Mesothelial cell of epicardium (in vitro differentiated cells): ENCODE measurements at regions not wholly inside any gene's neighbourhood (a gene's known extent, or its start where the extent isn't known, plus 50 kb on each side); places are given as distances from the start of the nearest gene placed in this dataset.

Experiments
- DNase-seq, 2 experiments: peaks; one replicate each; pipeline ENCODE4 v3.0.0; 2021; ENCODE audit warnings: low spot score in 2 of 2; ENCODE audit not compliant: unreplicated experiment in 2 of 2
- H3K27ac Mint-ChIP-seq: 2 replicates; pipeline ENCODE4 v1.8.0; 2021; ENCODE audit warnings: mixed read lengths
- H3K27me3 Mint-ChIP-seq: 2 replicates; pipeline ENCODE4 v1.8.0; 2021; ENCODE audit warnings: low read depth, mixed read lengths
- H3K36me3 Mint-ChIP-seq: 2 replicates; pipeline ENCODE4 v1.8.0; 2021; ENCODE audit warnings: mixed read lengths
- H3K4me1 Mint-ChIP-seq: 2 replicates; pipeline ENCODE4 v1.8.0; 2021; ENCODE audit warnings: mixed read lengths
- H3K4me3 Mint-ChIP-seq: 2 replicates; pipeline ENCODE4 v1.8.0; 2021; ENCODE audit warnings: mild to moderate bottlenecking, moderate library complexity, mixed read lengths
- H3K9me3 Mint-ChIP-seq: 2 replicates; pipeline ENCODE4 v1.8.0; 2021; ENCODE audit warnings: mixed read lengths
- TF ChIP-seq, protein P1 (sequence below): fragments of 200-600 bp; sonication (generic); IDR thresholded peaks from one replicate; pipeline ENCODE4 v1.5.0; 2021; ENCODE audit warnings: antibody characterized with exemption; ENCODE audit not compliant: unreplicated experiment

DNA sequence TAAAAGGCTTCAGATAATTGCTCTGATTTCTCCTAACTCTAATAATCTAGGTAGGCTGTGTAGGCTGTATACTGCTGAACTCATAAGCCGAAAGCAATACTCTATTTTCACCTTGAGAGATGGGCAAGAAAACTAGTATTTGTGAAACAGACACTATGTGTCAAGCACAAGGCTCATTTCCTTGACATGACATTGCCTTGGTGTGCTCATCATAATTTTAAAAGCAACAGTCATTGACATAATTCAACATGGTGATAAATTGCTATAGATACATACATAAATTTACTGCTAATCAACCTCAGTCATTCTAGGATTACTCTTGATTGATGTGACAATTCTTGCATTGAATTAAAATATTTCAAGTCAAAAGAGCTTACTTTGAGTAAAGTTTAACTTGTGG is 304.7 kb downstream of the CNTN3 start:
- H3K27ac Mint-ChIP-seq: no peak overlapping the region
- no peaks in the 10 kb centered on the region for H3K36me3 Mint-ChIP-seq
- DNase-seq: no peak
- peaks cover 5% of the 10 kb centered on the region for H3K27me3 Mint-ChIP-seq
- no peaks in the 10 kb centered on the region for H3K4me1 Mint-ChIP-seq
- H3K9me3 Mint-ChIP-seq: peaks cover 15% of the 10 kb centered on the region
- TF ChIP-seq, protein P1, sequence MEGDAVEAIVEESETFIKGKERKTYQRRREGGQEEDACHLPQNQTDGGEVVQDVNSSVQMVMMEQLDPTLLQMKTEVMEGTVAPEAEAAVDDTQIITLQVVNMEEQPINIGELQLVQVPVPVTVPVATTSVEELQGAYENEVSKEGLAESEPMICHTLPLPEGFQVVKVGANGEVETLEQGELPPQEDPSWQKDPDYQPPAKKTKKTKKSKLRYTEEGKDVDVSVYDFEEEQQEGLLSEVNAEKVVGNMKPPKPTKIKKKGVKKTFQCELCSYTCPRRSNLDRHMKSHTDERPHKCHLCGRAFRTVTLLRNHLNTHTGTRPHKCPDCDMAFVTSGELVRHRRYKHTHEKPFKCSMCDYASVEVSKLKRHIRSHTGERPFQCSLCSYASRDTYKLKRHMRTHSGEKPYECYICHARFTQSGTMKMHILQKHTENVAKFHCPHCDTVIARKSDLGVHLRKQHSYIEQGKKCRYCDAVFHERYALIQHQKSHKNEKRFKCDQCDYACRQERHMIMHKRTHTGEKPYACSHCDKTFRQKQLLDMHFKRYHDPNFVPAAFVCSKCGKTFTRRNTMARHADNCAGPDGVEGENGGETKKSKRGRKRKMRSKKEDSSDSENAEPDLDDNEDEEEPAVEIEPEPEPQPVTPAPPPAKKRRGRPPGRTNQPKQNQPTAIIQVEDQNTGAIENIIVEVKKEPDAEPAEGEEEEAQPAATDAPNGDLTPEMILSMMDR: no peak
- H3K4me3 Mint-ChIP-seq: no peak overlapping the region

DNA sequence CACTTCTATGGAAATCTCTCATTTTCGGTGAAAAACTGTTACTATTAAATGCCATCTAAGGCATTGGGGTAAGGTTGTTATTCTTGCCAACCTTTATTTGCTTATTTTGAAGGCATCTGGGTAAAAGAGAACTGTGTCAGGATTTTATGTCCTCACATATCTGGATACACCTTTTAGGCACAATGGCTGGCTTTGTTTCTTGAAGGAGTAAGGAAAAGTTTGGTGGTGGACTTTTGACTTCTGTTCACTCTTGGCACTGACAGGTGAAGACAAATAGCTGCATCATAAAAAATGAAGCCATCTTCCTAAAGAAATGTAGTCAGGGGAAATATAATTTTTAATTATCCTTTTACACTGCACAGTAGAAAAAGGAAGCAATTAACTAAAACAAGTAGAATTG is 310.0 kb downstream of the CNTN3 start:
- DNase-seq: no peak
- Mint-ChIP-seq H3K27me3 (peaks cover 17% of the 10 kb centered on the region), H3K27ac (no peak overlapping the region), H3K9me3 (no peaks in the 10 kb centered on the region), H3K36me3 (no peaks in the 10 kb centered on the region), H3K4me3 (no peak overlapping the region), H3K4me1 (no peaks in the 10 kb centered on the region)
- TF ChIP-seq, protein P1: no peak

DNA sequence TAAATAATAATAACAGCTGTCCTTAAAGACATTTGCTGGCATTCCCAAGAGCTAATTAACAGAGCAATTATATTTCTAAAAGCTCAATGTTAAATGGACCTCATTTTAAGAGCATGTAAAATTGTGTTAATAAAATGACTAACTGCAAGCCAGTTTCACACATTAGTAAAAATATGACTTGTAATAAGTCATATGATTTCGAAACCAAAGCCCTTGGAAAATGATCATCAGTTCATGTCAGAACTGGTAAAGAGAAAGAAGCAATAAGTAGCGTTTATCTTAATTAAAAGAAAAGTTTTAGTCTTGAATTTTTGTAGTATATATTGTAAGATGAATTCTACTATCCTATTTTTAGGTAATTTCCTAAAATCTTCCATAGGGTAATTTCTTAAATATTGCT is 310.7 kb downstream of the CNTN3 start:
- no peak overlapping the region for H3K4me3 Mint-ChIP-seq

DNA sequence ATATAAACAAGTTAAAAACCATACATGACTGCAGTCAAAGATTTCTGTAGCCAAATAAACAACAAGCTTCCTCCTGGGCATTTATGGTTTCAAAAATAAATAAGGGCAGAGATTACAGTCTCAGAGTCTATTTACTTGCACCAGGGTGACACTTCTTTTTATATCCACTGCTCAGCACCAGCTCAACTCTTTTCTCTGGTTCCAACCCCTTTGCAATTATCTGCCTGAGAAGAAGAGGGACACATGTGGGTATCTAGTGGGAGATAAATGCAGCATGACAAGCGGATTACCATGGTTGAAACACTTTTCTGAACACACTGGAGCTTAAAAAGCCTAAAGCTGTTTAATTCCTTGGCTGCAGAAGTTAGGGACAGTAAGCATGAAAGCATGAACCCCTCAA is 311.5 kb downstream of the CNTN3 start:
- H3K4me1 Mint-ChIP-seq: no peaks in the 10 kb centered on the region
- peaks cover 16% of the 10 kb centered on the region for H3K27me3 Mint-ChIP-seq
- H3K36me3 Mint-ChIP-seq: no peaks in the 10 kb centered on the region
- DNase-seq: no peak
- H3K9me3 Mint-ChIP-seq: no peaks in the 10 kb centered on the region
- no peak overlapping the region for H3K4me3 Mint-ChIP-seq
- TF ChIP-seq, protein P1: no peak
- H3K27ac Mint-ChIP-seq: no peak overlapping the region

More for the DNA sequence above, 310.7 kb downstream of the CNTN3 start:
- H3K27me3 Mint-ChIP-seq: peaks cover 17% of the 10 kb centered on the region
- H3K4me1 Mint-ChIP-seq: no peaks in the 10 kb centered on the region
- TF ChIP-seq, protein P1: no peak
- H3K9me3 Mint-ChIP-seq: no peaks in the 10 kb centered on the region
- no peaks in the 10 kb centered on the region for H3K36me3 Mint-ChIP-seq
- DNase-seq: no peak
- H3K27ac Mint-ChIP-seq: no peak overlapping the region

DNA sequence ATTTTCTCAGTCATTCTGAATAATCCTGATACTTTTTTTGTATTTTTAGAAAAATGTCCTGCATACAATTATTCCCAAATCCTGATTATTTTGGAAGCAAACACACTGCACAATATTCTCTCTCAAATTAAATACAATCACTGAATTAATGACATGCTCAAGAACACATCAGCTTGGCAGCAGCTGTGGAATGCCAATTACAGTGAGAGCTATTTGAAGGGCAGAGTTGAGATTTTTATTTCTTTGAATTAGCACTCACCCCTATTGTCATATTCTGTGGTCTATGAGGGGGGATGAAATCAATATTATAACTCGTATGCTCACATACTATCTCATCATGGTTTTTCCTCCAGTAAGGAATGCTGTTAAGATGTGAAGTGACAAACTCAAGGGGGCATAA is 312.2 kb downstream of the CNTN3 start:
- Mint-ChIP-seq H3K4me3 (no peak overlapping the region), H3K9me3 (no peaks in the 10 kb centered on the region)

More for the DNA sequence above, 312.2 kb downstream of the CNTN3 start:
- Mint-ChIP-seq H3K36me3 (no peaks in the 10 kb centered on the region), H3K27ac (no peak overlapping the region), H3K27me3 (peaks cover 16% of the 10 kb centered on the region), H3K4me1 (no peaks in the 10 kb centered on the region)
- TF ChIP-seq, protein P1: no peak
- no peak for DNase-seq
